DMS53 treated with DMSO at 0.1 percent for 48 hours (cell line): ENCODE measurements at regions not wholly inside any gene's neighbourhood (a gene's known extent, or its start where the extent isn't known, plus 50 kb on each side); places are given as distances from the start of the nearest gene placed in this dataset.

Source experiments
- DNase-seq: peaks from one replicate; lab custom pipeline; 2025; ENCODE audit not compliant: unreplicated experiment; lab: John Stamatoyannopoulos, UW

DNA sequence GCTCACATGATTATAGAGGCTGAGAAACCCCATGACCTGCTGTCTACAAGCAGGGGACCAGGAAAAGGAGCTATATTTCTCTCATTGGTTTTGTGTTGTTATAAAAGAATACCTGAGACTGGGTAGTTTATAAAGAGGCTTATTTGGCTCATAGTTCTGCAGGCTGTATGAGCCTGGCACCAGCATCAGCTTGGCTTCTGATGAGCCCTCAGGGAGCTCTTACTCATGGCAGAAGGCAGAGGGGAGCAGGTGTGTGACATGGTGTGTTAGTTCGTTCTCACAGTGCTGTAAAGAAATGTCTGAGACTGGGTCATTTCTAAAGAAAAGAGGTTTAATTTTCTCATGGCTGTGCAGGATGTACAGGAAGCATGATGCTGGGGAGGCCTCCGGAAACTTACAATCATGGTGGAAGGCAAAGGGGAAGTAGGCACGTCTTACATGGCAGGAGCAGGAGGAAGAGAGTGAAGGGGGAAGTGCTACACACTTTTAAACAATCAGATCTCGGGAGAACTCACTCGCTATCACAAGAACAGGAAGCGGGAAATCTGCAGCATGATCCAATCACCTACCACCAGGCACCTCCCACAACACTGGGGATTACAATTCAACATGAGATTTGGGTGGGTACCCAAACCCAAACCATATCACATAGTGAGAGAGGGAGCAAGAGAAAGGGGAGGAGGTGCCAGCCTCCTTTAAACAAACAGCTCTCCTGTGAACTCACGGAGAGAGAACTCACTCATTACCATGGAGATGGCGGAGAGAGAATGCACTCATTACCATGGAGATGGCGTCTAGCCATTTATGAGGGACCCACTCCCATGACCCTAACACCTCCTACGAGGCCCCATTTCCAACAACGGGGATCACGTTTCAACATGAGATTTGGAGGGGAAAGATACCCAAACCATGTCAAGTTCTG lies 133.4 kb downstream of the JCAD start:
- no peak for DNase-seq

DNA sequence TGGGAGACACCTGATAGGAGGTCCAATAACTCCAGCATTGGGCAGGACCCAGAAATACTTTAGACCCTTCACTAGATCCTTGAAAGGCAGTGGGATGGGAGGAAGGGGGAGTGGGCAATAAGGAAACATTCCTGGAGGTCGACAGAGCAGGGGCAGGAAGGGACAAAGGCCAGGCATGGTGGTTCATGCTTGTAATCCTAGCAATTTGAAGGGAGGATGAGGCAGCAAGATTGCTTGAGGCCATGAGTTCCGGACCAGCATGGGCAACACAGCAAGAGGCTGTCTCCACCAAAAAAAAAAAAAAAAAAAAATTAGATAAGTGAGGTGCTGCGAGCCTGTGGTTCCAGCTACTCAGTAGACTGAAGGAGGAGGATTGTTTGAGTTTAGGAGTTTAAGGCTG lies 134.9 kb downstream of the JCAD start:
- no peak for DNase-seq

DNA sequence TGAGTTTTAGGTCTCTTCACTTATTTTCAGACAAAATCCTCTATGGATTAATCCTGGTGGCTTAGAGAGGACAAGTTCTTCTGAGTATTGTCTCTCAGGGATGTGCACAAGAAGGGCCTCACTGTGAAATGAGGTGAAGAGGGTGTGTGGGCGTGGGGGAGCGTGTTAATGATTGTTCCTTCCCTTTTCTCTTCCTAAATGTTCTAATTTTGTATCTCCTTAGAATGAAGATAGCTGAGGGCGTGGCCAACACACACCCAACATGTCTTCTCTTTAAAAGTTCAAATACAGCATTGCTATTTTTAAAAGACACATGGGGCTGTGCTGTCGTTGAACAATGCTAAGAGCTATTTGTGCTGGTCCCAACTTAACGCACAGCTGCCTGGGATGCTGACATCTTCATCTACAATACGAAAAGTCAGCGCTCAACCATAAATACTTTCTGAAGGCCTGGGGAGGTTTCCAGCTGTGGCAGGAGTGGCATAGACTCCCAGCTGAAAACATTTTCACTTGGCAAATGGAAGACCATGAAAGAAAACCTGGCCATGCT lies 135.9 kb downstream of the JCAD start:
- no peak for DNase-seq

- DNase-seq: no peak
These were observed 136.5 kb downstream of the JCAD start for GRCh38 chr10:29922892-29923291.

GRCh38 chr10:29922226-29922625 lies 137.2 kb downstream of the JCAD start:
- no peak for DNase-seq

DNA sequence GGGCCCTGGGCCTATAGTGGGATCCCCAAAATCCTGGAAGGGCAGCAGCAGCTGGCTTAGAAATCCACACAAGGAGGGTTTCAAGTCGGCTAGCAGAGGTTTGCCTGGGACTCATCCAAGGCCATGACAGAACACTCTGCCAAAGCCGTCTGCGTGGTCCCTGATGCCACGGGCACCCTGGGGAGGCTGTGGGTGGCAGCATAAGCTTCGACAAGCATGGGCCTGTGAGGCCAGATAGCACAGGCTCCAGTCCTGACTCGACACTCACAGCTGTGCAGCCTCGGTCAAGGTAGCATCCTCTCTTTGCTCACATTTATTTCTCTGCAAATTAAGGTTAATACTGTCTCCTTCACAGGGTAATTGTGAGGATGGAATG lies 138.3 kb downstream of the JCAD start:
- no peak for DNase-seq

DNA sequence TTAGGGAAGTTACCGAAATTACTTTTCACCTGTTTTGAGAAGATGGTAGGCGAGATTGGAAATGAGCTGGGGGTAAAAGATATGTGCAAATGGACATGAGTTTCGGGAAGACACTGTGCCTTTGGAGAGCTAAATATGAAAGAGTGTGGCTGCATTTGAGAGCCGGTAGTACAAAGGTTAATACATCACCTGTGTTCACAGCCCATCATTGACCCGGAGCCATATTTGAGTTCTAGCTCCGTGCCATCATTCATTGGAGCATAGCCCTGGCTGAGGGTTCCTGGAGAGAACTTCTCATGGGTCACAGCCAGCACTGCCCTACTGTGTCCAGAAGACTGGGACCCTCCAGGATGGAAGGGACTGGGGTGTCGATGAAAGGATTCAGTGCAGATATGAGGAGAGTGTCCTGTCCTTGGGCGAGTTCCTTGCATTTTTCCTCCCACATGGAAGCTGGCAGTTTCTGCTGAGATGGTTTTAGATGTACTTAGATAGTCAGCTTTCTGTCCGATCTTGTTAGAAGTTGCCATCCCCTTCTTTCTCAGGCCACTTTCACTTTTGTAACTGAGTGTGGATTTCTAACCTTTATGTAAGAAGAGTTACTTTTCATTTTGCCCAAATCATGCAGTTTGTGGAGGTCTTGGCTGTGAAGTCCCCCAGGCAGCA lies 138.8 kb downstream of the JCAD start:
- DNase-seq: no peak

DNA sequence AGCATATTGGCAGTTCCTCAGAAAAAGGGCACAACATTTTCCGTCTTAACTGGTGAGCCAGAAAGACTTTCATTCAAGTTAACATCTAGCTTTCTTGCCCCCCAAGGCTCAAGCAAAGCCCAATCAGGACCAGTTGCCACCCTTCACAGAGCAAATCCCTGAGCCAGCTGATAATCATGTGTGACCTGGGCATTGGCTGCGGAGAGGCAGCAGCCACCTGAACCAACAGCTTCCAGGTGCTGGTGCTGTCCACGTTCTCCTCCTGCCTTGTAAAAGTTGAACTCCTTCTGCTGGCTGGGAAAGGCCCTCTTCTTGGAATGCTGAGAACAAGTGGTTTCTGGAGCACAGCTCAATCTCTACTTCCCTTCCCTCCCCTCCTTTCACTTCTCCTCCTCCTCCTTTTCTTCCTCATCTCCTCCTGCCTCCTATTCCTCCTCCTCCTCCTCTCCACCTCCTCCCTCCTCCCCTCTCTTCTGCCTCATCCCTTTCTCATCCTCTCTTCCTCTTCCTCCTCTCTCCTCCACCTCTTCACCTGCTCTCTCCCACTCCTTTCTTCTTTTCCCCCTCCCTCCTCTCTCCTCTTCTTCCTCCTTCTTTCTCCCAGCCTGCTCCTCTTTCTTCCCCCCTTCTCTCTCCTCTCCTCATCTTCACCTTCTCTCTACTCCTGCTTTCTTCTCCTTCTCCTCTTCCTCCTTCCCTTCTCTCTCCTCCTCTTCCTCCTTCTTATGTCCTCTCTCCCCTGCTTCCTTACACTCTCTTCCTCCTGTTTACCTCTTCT lies 140.6 kb downstream of the JCAD start:
- no peak for DNase-seq

- no peak for DNase-seq
These were observed 142.1 kb downstream of the JCAD start for GRCh38 chr10:29917311-29917710.

- DNase-seq: no peak
These were observed 142.7 kb downstream of the JCAD start for GRCh38 chr10:29916669-29917068.

DNA sequence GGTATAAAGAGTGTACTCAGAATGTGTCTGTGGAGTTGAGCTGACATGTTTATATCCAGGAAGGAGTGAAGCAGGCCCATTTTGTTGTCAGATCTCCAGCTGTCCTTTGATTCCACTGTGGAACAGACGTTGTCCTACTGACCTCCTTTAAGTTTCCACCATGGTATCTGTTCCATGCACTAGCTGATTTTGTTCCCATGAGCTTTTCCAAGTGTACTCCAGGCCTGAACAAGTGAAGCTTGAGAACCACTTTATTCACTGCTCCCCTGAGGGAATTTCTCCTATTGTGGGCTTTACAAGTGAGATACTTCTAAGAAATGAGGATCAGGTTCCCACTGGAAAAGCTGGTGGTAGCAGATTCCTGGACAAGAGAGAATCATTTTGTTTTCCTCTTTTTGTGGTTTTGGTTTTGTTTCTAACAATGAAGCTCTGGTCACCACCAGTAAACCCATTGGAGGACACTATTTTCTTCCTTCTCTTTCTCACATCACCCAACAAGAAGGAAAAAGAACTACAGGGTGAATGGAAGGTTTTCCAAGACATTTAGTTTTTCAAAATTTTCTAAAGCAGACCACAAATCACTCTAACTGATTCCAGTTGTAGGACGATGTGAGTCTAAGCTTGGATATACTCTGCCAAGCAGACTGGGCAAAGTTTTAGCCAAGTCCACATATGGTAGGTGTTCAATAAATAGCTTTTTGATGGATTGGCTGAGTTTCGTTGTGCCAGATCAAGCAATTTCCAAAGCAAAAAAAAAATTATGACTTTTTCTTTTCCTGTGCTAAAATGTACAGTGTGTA lies 144.2 kb downstream of the JCAD start:
- no peak for DNase-seq

DNA sequence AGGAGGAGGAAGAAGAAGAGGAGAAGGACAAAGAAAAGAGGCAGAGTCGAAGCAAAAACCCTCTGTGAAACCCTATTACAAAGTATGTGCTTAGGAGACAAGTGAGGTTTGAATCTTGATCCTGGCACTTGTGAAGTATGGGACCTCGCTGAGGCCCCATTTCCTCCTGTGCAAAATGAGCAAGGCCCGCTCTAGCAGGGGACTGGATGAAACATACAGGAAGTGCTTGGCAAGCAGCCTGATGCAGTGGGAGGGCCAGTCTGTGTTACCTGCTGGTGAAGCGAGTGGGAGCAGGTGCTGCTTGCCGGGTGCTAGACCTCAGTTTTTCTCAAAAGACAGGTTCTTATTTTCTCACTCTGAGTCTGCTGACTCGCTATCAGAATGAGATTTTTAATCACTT lies 150.4 kb downstream of the JCAD start:
- DNase-seq: peak; percentile 33

DNA sequence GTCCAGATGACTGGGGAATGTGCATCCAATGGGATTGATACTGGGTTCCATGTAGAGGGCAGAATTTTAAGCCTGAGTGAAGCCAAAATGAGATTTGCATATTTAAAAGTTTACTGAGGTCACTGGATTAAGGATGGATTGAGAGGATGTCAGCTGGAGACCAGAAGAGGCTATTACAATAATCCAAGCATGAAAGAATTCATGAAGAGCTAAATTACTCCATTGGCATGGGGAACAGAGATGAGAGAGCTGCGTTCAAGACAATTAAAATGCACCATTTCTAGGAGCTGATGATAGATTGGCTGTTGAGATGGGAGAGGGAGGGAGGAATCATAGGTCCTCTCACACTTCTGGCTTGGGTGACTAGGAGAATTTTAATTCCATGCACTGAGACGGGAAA lies 158.5 kb downstream of the JCAD start:
- DNase-seq: no peak

- DNase-seq: no peak
These were observed 161.2 kb downstream of the JCAD start for GRCh38 chr10:29897999-29898716.

GRCh38 chr10:29897430-29897829 lies 162.0 kb downstream of the JCAD start:
- DNase-seq: no peak

- DNase-seq: no peak
These were observed 163.3 kb downstream of the JCAD start for GRCh38 chr10:29896053-29896452.

DNA sequence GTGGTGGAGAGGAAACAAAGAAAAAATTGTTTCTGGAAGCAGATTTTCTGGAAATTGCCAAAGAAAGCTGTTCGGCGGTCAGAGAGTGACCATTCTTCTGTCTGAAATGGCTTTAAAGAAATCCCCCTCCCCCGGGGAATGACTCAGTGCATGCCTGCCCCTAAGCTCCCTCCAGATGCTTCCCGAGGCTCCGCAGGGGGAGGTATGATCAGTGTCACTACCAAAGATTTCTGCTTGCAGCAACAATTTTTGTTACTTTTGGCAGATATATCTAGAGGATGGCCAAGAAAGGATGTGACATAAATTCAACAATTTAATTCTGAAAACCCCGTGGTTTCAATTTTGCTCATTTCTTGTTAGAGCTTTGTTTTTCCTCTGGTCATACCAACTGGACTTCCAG lies 163.9 kb downstream of the JCAD start:
- DNase-seq: no peak

- no peak for DNase-seq
These were observed 171.1 kb downstream of the JCAD start for GRCh38 chr10:29888321-29888720.

- no peak for DNase-seq
These were observed 173.1 kb downstream of the JCAD start for GRCh38 chr10:29886299-29886698.

GRCh38 chr10:29883231-29883630 lies 176.2 kb downstream of the JCAD start:
- DNase-seq: no peak
